HG03565 (cell line): ENCODE measurements at regions not wholly inside any gene's neighbourhood (a gene's known extent, or its start where the extent isn't known, plus 50 kb on each side); places are given as distances from the start of the nearest gene placed in this dataset.

Source experiments
- ATAC-seq: cut with Tn5 transposase; IDR thresholded peaks from one replicate; pipeline ENCODE4 v1.9.1; 2021; ENCODE audit warnings: mild to moderate bottlenecking, moderate library complexity; ENCODE audit not compliant: unreplicated experiment

GRCh38 chr5:15215056-15215455 lies 284.9 kb upstream of the FBXL7 start:
- no peak for ATAC-seq

GRCh38 chr5:15214010-15214409 lies 286.0 kb upstream of the FBXL7 start:
- ATAC-seq, result no peak

GRCh38 chr5:15209053-15209762 lies 290.8 kb upstream of the FBXL7 start:
- ATAC-seq, result no peak

GRCh38 chr5:15206133-15206532 lies 293.8 kb upstream of the FBXL7 start:
- ATAC-seq, result no peak

GRCh38 chr5:15203376-15203775 lies 296.6 kb upstream of the FBXL7 start:
- ATAC-seq, result no peak

GRCh38 chr5:15191012-15191411 lies 309.0 kb upstream of the FBXL7 start:
- ATAC-seq, result no peak

- ATAC-seq, result no peak
Observed at GRCh38 chr5:15183520-15183919, 311.9 kb upstream of the ANKH start.

GRCh38 chr5:15170173-15170572 lies 298.6 kb upstream of the ANKH start:
- ATAC-seq, result no peak

- no peak for ATAC-seq
Observed at GRCh38 chr5:15168358-15168757, 296.8 kb upstream of the ANKH start.

GRCh38 chr5:15160091-15160490 lies 288.5 kb upstream of the ANKH start:
- ATAC-seq, result no peak

- ATAC-seq, result no peak
Observed at GRCh38 chr5:15159606-15160005, 288.0 kb upstream of the ANKH start.

GRCh38 chr5:15142458-15142857 lies 270.9 kb upstream of the ANKH start:
- ATAC-seq, result no peak

- no peak for ATAC-seq
Observed at GRCh38 chr5:15137414-15137813, 265.8 kb upstream of the ANKH start.

GRCh38 chr5:15135661-15136060 lies 264.1 kb upstream of the ANKH start:
- no peak for ATAC-seq

GRCh38 chr5:15133456-15133965 lies 261.9 kb upstream of the ANKH start:
- ATAC-seq, result no peak

GRCh38 chr5:15132816-15133405 lies 261.3 kb upstream of the ANKH start:
- no peak for ATAC-seq

GRCh38 chr5:15131909-15132308 lies 260.3 kb upstream of the ANKH start:
- no peak for ATAC-seq

- no peak for ATAC-seq
Observed at GRCh38 chr5:15124871-15125568, 253.4 kb upstream of the ANKH start.

- no peak for ATAC-seq
Observed at GRCh38 chr5:15124461-15124860, 252.9 kb upstream of the ANKH start.

- ATAC-seq, result no peak
Observed at GRCh38 chr5:15117688-15118087, 246.1 kb upstream of the ANKH start.

- no peak for ATAC-seq
Observed at GRCh38 chr5:15116996-15117395, 245.4 kb upstream of the ANKH start.
